PC-9 (cell line): ENCODE measurements at regions not wholly inside any gene's neighbourhood (a gene's known extent, or its start where the extent isn't known, plus 50 kb on each side); places are given as distances from the start of the nearest gene placed in this dataset.

ENCODE experiments used
- BruUV-seq: library from RNA; stranded (reverse); fragments of 400-500 nt; replicated peaks from 2 replicates; lab custom pipeline; 2021; lab: Mats Ljungman, UMichigan
- CTCF ChIA-PET: fragments of 300-600 bp; sonication (Branson Sonifier 250); formaldehyde crosslinking; loops from one replicate; lab custom pipeline; 2022; ENCODE audit warnings: antibody characterized with exemption; lab: Charles Lee
- POLR2A ChIA-PET: fragments of 300-600 bp; sonication (Branson Sonifier 250); formaldehyde crosslinking; loops from one replicate; lab custom pipeline; 2022; ENCODE audit warnings: antibody characterized with exemption; ENCODE audit not compliant: unreplicated experiment; lab: Charles Lee
- DNase-seq, 2 experiments: peaks; one replicate each; pipeline versions ENCODE4 v3.0.0 to v3.0.0-alpha.2; 2015 to 2022; ENCODE audit warnings: mixed read lengths in 1 of 2
- H2AFZ ChIP-seq: fragments of 200-600 bp; sonication (generic); 2 replicates; pipeline ENCODE4 v1.8.1; 2017; ENCODE audit warnings: antibody characterized with exemption
- H3F3A ChIP-seq: fragments of 200-600 bp; sonication (generic); 2 replicates; pipeline ENCODE4 v1.8.1; 2017; ENCODE audit warnings: antibody characterized with exemption, mild to moderate bottlenecking, low read depth; ENCODE audit not compliant: insufficient read depth
- H3K27ac ChIP-seq: fragments of 200-600 bp; sonication (generic); 2 replicates; pipeline ENCODE4 v1.6.1; 2016; ENCODE audit warnings: mixed run types
- H3K27me3 ChIP-seq: fragments of 200-600 bp; sonication (generic); 2 replicates; pipeline ENCODE4 v1.6.1; 2016; ENCODE audit warnings: low read depth, mixed run types; ENCODE audit not compliant: insufficient read depth
- H3K36me3 ChIP-seq: fragments of 200-600 bp; sonication (generic); 2 replicates; pipeline ENCODE4 v1.6.1; 2016; ENCODE audit warnings: low read depth, mixed run types
- H3K4me1 ChIP-seq: fragments of 200-600 bp; sonication (generic); replicated peaks from 2 replicates; pipeline ENCODE4 v1.6.1; 2016; ENCODE audit warnings: mixed run types; ENCODE audit not compliant: insufficient read depth
- H3K4me2 ChIP-seq: fragments of 200-600 bp; sonication (generic); 2 replicates; pipeline ENCODE4 v1.6.1; 2017; ENCODE audit warnings: mixed run types
- H3K4me3 ChIP-seq: fragments of 200-600 bp; sonication (generic); 2 replicates; pipeline ENCODE4 v1.6.1; 2016; ENCODE audit warnings: mixed run types
- H3K79me2 ChIP-seq: fragments of 200-600 bp; sonication (generic); 2 replicates; pipeline ENCODE4 v1.6.1; 2017; ENCODE audit warnings: low read depth, mixed run types
- H3K9me2 ChIP-seq: fragments of 200-600 bp; sonication (generic); 2 replicates; pipeline ENCODE4 v1.8.1; 2017; ENCODE audit warnings: mild to moderate bottlenecking; ENCODE audit not compliant: insufficient read depth
- H3K9me3 ChIP-seq: fragments of 200-600 bp; sonication (generic); 2 replicates; pipeline ENCODE4 v1.8.1; 2016; ENCODE audit warnings: low read depth; ENCODE audit not compliant: insufficient read depth
- H4K20me1 ChIP-seq: fragments of 200-600 bp; sonication (generic); 2 replicates; pipeline ENCODE4 v1.8.1; 2017; ENCODE audit not compliant: insufficient read depth
- EZH2 ChIP-seq: fragments of 200-600 bp; sonication (generic); IDR thresholded peaks from 2 replicates; pipeline ENCODE4 v1.8.0; 2017; ENCODE audit warnings: antibody characterized with exemption, low read depth
- intact Hi-C: fragments of 100-400 bp; cut with micrococcal nuclease; formaldehyde crosslinking; loops from one replicate; pipeline ENCODE4 v1.10.0; 2022; ENCODE audit not compliant: unreplicated experiment
- TF ChIP-seq, protein P1 (sequence below): fragments of 200-600 bp; sonication (generic); conservative IDR thresholded peaks from 2 replicates; pipeline ENCODE4 v1.6.1; 2017; ENCODE audit warnings: mixed run types, antibody characterized with exemption, mild to moderate bottlenecking, moderate library complexity

GRCh38 chr6:12504325-12504966, 212.1 kb upstream of the PHACTR1 start:
- Histone ChIP-seq H4K20me1 (no peaks in the 10 kb centered on the region), H3K9me2 (no peaks in the 10 kb centered on the region), H3K79me2 (no peaks in the 10 kb centered on the region), H3K4me2 (no peak overlapping the region), H3F3A (no peaks in the 10 kb centered on the region), H3K27ac (no peak overlapping the region), H3K9me3 (no peaks in the 10 kb centered on the region; the same call in 1 of the 2 replicates), H2AFZ (no peak overlapping the region), H3K27me3 (no peaks in the 10 kb centered on the region), H3K36me3 (no peaks in the 10 kb centered on the region), H3K4me3 (no peak overlapping the region), H3K4me1 (peaks cover 3% of the 10 kb centered on the region; the same call in 1 of the 2 replicates)
- intact Hi-C loops = loop anchor here (1.0 kb wide), 1 partner anchor 99 kb away; no protein-coding TSS in a partner anchor
- DNase-seq = no peak
- no peak for TF ChIP-seq EZH2
- TF ChIP-seq, protein P1, sequence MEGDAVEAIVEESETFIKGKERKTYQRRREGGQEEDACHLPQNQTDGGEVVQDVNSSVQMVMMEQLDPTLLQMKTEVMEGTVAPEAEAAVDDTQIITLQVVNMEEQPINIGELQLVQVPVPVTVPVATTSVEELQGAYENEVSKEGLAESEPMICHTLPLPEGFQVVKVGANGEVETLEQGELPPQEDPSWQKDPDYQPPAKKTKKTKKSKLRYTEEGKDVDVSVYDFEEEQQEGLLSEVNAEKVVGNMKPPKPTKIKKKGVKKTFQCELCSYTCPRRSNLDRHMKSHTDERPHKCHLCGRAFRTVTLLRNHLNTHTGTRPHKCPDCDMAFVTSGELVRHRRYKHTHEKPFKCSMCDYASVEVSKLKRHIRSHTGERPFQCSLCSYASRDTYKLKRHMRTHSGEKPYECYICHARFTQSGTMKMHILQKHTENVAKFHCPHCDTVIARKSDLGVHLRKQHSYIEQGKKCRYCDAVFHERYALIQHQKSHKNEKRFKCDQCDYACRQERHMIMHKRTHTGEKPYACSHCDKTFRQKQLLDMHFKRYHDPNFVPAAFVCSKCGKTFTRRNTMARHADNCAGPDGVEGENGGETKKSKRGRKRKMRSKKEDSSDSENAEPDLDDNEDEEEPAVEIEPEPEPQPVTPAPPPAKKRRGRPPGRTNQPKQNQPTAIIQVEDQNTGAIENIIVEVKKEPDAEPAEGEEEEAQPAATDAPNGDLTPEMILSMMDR = peak; percentile 87
- ChIA-PET CTCF (interaction anchor here (0.5 to 0.7 kb wide), 2 partner anchors 11 to 214 kb away, joined by 3 to 14 read pairs; no protein-coding TSS in a partner anchor), POLR2A (no interaction called here)
- no TSS peak for BruUV-seq

DNA sequence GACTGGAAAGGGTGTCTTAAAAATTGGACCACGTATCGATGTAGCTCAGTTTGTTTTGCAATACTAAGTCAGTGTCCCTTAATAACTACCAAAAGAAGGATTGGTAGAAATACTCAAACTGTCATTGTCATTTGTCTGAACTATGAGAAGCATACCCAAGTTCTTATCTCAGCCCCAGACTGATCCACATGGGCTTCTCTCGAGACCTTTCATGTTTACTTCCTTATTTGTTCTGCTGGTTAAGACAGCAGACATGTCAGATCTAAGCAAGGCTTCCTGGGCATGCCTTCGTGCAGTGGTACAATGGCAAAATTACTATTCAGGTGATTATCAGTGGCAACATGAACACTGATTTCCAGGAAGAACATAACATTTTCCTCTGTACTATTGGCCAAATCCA, 211.1 kb upstream of the PHACTR1 start:
- ChIA-PET CTCF (interaction anchor here (0.5 kb wide), 1 partner anchor 232 kb away, joined by 4 read pairs; no protein-coding TSS in a partner anchor), POLR2A (no interaction called here)
- no peaks in the 10 kb centered on the region for H4K20me1 ChIP-seq
- BruUV-seq = no TSS peak
- DNase-seq = no peak
- TF ChIP-seq EZH2 = no peak
- TF ChIP-seq, protein P1 = no peak
- H3K36me3 ChIP-seq = no peaks in the 10 kb centered on the region
- no peaks in the 10 kb centered on the region for H3F3A ChIP-seq
- H3K4me1 ChIP-seq = peaks cover 3% of the 10 kb centered on the region; the same call in 1 of the 2 replicates
- no peak overlapping the region for H3K4me3 ChIP-seq
- H3K79me2 ChIP-seq = no peaks in the 10 kb centered on the region
- intact Hi-C loops = no loop called here
- no peaks in the 10 kb centered on the region for H3K27me3 ChIP-seq
- H3K4me2 ChIP-seq = no peak overlapping the region
- no peak overlapping the region for H2AFZ ChIP-seq
- H3K9me3 ChIP-seq = no peaks in the 10 kb centered on the region
- no peaks in the 10 kb centered on the region for H3K9me2 ChIP-seq
- H3K27ac ChIP-seq = no peak overlapping the region

- Histone ChIP-seq H3K4me2 (no peak overlapping the region), H3K79me2 (no peaks in the 10 kb centered on the region), H3K36me3 (no peaks in the 10 kb centered on the region), H3K9me3 (no peaks in the 10 kb centered on the region), H3K4me1 (peaks cover 3% of the 10 kb centered on the region; the same call in 1 of the 2 replicates), H3K27ac (no peak overlapping the region), H4K20me1 (no peaks in the 10 kb centered on the region), H2AFZ (no peak overlapping the region), H3F3A (no peaks in the 10 kb centered on the region), H3K4me3 (no peak overlapping the region), H3K27me3 (no peaks in the 10 kb centered on the region), H3K9me2 (no peaks in the 10 kb centered on the region)
- BruUV-seq = no TSS peak
- ChIA-PET POLR2A (no interaction called here), CTCF (no interaction called here)
- intact Hi-C loops = no loop called here
- TF ChIP-seq, protein P1 = no peak
- TF ChIP-seq EZH2 = no peak
- DNase-seq = no peak
These were observed 210.4 kb upstream of the PHACTR1 start for GRCh38 chr6:12506159-12506558.
